Fibroblast of lung (primary cell): ENCODE measurements at regions not wholly inside any gene's neighbourhood (a gene's known extent, or its start where the extent isn't known, plus 50 kb on each side); places are given as distances from the start of the nearest gene placed in this dataset.

Source experiments
- DNase-seq, 2 donors: peaks; one replicate each; pipeline versions ENCODE4 v3.0.0 to v3.0.0-alpha.2; 2010; ENCODE audit warnings: low read depth in 2 of 2
- H2AFZ ChIP-seq: 2 replicates; pipeline ENCODE4 v1.5.1; 2012; ENCODE audit warnings: low read length, control low read depth, inconsistent platforms
- H3K27ac ChIP-seq: 2 replicates; pipeline ENCODE4 v1.5.1; 2011; ENCODE audit warnings: low read length, control low read depth; ENCODE audit not compliant: insufficient read depth
- H3K27me3 ChIP-seq: 2 replicates; pipeline ENCODE4 v1.5.1; 2011; ENCODE audit warnings: mild to moderate bottlenecking, low read length; ENCODE audit not compliant: control insufficient read depth, insufficient read depth
- H3K36me3 ChIP-seq: 2 replicates; pipeline ENCODE4 v1.5.1; 2011; ENCODE audit warnings: low read length; ENCODE audit not compliant: control insufficient read depth, insufficient read depth
- H3K4me1 ChIP-seq: 2 replicates; pipeline ENCODE4 v1.5.1; 2011; ENCODE audit warnings: low read length; ENCODE audit not compliant: control insufficient read depth, insufficient read depth; ENCODE audit errors: extremely low read depth
- H3K4me2 ChIP-seq: 2 replicates; pipeline ENCODE4 v1.5.1; 2011; ENCODE audit warnings: low read length, control low read depth; ENCODE audit not compliant: insufficient read depth; ENCODE audit errors: extremely low read depth
- H3K4me3 ChIP-seq, 4 experiments: fragments of 200-600 bp in 1 of 4; sonication (generic) in 1 of 4; replicated peaks in 1 of 4; 2 replicates each; pipeline ENCODE4 v1.5.1; 2011 to 2016; ENCODE audit warnings: low read length in 4 of 4, low read depth in 3 of 4, mild to moderate bottlenecking in 3 of 4, control low read depth in 2 of 4, inconsistent platforms in 1 of 4, mixed read lengths in 1 of 4; ENCODE audit not compliant: insufficient read depth in 1 of 4; ENCODE audit errors: control extremely low read depth in 1 of 4
- H3K79me2 ChIP-seq: 2 replicates; pipeline ENCODE4 v1.5.1; 2012; ENCODE audit warnings: mild to moderate bottlenecking, low read length, inconsistent platforms; ENCODE audit not compliant: control insufficient read depth, insufficient read depth
- H3K9ac ChIP-seq: 2 replicates; pipeline ENCODE4 v1.5.1; 2011; ENCODE audit warnings: mild to moderate bottlenecking, low read length, control low read depth; ENCODE audit not compliant: insufficient read depth
- H3K9me3 ChIP-seq: 2 replicates; pipeline ENCODE4 v1.5.1; 2012; ENCODE audit warnings: low read depth, low read length; ENCODE audit not compliant: control insufficient read depth, insufficient read depth
- H4K20me1 ChIP-seq: 2 replicates; pipeline ENCODE4 v1.5.1; 2011; ENCODE audit warnings: low read length; ENCODE audit not compliant: control insufficient read depth, insufficient read depth; ENCODE audit errors: extremely low read depth
- EZH2 ChIP-seq: IDR thresholded peaks from 2 replicates; pipeline ENCODE4 v1.5.1; 2012; ENCODE audit warnings: low read length, control low read depth, mild to moderate bottlenecking; ENCODE audit errors: missing control alignments
- TF ChIP-seq, protein P1 (sequence below), 2 donors: IDR thresholded peaks in 1 of 2; conservative IDR thresholded peaks in 1 of 2; 1 replicate in 1 of 2; 2 replicates in 1 of 2; pipeline ENCODE4 v1.5.1; 2011 to 2012; ENCODE audit warnings: low read length in 2 of 2, control low read depth in 1 of 2, inconsistent platforms in 1 of 2, low read depth in 1 of 2, mild to moderate bottlenecking in 1 of 2

DNA sequence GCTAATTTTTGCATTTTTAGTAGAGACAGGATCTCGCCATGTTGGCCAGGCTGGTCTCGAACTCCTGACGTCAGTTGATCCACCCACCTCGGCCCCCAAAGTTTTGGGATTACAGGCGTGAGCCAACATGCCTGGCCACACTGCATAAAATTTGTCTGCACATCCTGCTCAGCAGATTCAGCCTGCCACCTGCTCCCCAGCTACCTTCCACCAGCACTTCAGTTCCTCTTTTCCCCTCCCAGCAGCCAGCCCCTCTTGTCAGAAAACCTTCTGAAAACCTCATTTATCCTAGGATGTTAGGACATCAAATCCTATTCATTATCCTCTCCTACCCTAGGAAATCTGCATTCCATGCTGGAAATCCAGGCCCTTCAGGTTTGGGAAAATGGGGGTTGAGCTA lies 78.2 kb upstream of the CALM2 start:
- Histone ChIP-seq H3K27ac (no peak overlapping the region), H3K4me1 (no peaks in the 10 kb centered on the region), H2AFZ (no peak overlapping the region), H3K36me3 (no peaks in the 10 kb centered on the region), H3K27me3 (no peaks in the 10 kb centered on the region), H3K79me2 (no peaks in the 10 kb centered on the region), H3K9ac (no peak overlapping the region), H3K4me2 (no peak overlapping the region), H4K20me1 (no peaks in the 10 kb centered on the region), H3K4me3 (no peak overlapping the region), H3K9me3 (no peaks in the 10 kb centered on the region)
- no peak for DNase-seq
- TF ChIP-seq, protein P1, sequence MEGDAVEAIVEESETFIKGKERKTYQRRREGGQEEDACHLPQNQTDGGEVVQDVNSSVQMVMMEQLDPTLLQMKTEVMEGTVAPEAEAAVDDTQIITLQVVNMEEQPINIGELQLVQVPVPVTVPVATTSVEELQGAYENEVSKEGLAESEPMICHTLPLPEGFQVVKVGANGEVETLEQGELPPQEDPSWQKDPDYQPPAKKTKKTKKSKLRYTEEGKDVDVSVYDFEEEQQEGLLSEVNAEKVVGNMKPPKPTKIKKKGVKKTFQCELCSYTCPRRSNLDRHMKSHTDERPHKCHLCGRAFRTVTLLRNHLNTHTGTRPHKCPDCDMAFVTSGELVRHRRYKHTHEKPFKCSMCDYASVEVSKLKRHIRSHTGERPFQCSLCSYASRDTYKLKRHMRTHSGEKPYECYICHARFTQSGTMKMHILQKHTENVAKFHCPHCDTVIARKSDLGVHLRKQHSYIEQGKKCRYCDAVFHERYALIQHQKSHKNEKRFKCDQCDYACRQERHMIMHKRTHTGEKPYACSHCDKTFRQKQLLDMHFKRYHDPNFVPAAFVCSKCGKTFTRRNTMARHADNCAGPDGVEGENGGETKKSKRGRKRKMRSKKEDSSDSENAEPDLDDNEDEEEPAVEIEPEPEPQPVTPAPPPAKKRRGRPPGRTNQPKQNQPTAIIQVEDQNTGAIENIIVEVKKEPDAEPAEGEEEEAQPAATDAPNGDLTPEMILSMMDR (conservative IDR thresholded peaks at IDR 0.05 in 1 of 2, IDR thresholded peaks at IDR 0.05 in 1 of 2; ENCODE audit: low read depth in 1 of 2, low read length in 2 of 2), result no peak
- TF ChIP-seq EZH2, result no peak

DNA sequence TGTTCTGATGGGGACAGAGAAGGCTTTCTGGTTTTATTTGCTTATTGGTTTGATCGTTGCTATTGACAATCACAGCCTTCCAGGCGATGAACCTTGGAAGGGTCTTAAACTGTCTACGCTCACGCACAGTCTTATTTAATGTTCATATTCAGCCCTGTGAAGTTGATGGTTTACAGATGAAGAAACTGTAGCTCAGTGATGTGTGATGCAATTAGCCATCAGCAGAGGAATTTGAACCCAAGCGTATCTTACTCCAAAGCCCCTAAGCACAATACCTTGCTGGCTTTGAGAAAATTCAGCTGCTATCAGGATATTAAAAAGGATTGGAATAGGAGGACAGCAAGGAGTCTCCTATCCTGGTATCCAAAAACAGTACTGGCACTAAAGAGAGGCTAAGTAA lies 77.1 kb upstream of the CALM2 start:
- no peaks in the 10 kb centered on the region for H4K20me1 ChIP-seq
- H3K9me3 ChIP-seq, result no peaks in the 10 kb centered on the region
- H3K79me2 ChIP-seq, result no peaks in the 10 kb centered on the region
- no peak overlapping the region for H3K27ac ChIP-seq
- no peak for DNase-seq
- TF ChIP-seq, protein P1 (conservative IDR thresholded peaks at IDR 0.05 in 1 of 2, IDR thresholded peaks at IDR 0.05 in 1 of 2; ENCODE audit: low read depth in 1 of 2, low read length in 2 of 2), result no peak
- no peak for TF ChIP-seq EZH2
- H3K4me2 ChIP-seq, result no peak overlapping the region
- no peaks in the 10 kb centered on the region for H3K36me3 ChIP-seq
- H3K4me1 ChIP-seq, result no peaks in the 10 kb centered on the region
- H2AFZ ChIP-seq, result no peak overlapping the region
- no peak overlapping the region for H3K4me3 ChIP-seq
- no peaks in the 10 kb centered on the region for H3K27me3 ChIP-seq
- H3K9ac ChIP-seq, result no peak overlapping the region

DNA sequence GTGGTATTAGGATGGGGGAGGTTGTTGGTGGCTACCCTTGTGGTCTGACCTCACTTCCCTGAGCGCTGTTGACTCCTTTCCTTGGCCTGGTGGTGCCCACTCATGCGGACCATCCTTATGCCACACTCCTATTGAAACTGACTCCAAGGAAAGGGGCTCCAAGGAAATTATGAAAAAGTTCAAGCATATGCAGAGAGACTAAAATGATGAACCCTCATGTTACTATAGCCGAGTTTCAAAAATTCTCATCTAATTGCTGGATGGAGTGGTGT lies 75.0 kb upstream of the CALM2 start:
- Histone ChIP-seq H3K9ac (no peak overlapping the region), H3K79me2 (no peaks in the 10 kb centered on the region), H3K4me1 (no peaks in the 10 kb centered on the region), H3K27ac (no peak overlapping the region), H3K9me3 (no peaks in the 10 kb centered on the region), H3K27me3 (no peaks in the 10 kb centered on the region), H3K4me3 (no peak overlapping the region), H3K4me2 (no peak overlapping the region), H2AFZ (no peak overlapping the region), H3K36me3 (no peaks in the 10 kb centered on the region), H4K20me1 (no peaks in the 10 kb centered on the region)
- TF ChIP-seq EZH2, result no peak
- TF ChIP-seq, protein P1 (conservative IDR thresholded peaks at IDR 0.05 in 1 of 2, IDR thresholded peaks at IDR 0.05 in 1 of 2; ENCODE audit: low read depth in 1 of 2, low read length in 2 of 2), result no peak
- no peak for DNase-seq
